ENCODE measurements at regions not wholly inside any gene's neighbourhood (a gene's known extent, or its start where the extent isn't known, plus 50 kb on each side); places are given as distances from the start of the nearest gene placed in this dataset.

- no peaks in the 10 kb centered on the region for H3K4me1 ChIP-seq (replicated peaks in 1 of 2; ENCODE audit: control insufficient read depth in 2 of 2, insufficient read depth in 2 of 2, low read length in 2 of 2)
- no peak overlapping the region for H2AFZ ChIP-seq (ENCODE audit: low read depth, low read length)
- intact Hi-C loops (cut with micrococcal nuclease) (no loop called here), in situ Hi-C loops (cut with MboI) (no loop called here)
- H3K4me3 ChIP-seq, result no peak overlapping the region
- ATAC-seq, result no peak
- H3K36me3 ChIP-seq (ENCODE audit: control insufficient read depth, insufficient read depth, low read length), result no peaks in the 10 kb centered on the region
- FAIRE-seq, result no peak
- no peaks in the 10 kb centered on the region; the same call in 1 of the 2 replicates for H4K20me1 ChIP-seq (replicated peaks; ENCODE audit: control insufficient read depth, insufficient read depth, low read length)
- WGBS (ENCODE audit: insufficient coverage, low coverage, missing lambda C conversion rate), result 1% methylated on average over 7 of the region's 7 CpGs
- H3K9ac ChIP-seq (ENCODE audit: insufficient read depth in 1 of 2, low read depth in 2 of 2, low read length in 2 of 2), result no peak overlapping the region
- BruUV-seq (replicated peaks), result no TSS peak
- H3K9me3 ChIP-seq (replicated peaks; ENCODE audit: control insufficient read depth, insufficient read depth, low read depth, low read length), result no peaks in the 10 kb centered on the region
- no peak for DNase-seq (ENCODE audit: extremely low read depth in 1 of 4, low spot score in 3 of 4)
- TF ChIP-seq HDAC3 (IDR thresholded peaks at IDR 0.05; ENCODE audit: borderline replicate concordance, partially characterized antibody), result no peak
- no peaks in the 10 kb centered on the region for H3K9me1 ChIP-seq (ENCODE audit: control insufficient read depth, insufficient read depth, low read length)
- POLR2A ChIA-PET, result no interaction called here
- peaks cover 4 to 51% of the 10 kb centered on the region in 2 experiments; a peak in 3 of 5 replicates for H3K27me3 ChIP-seq (ENCODE audit: control insufficient read depth in 2 of 2, insufficient read depth in 2 of 2, low read length in 2 of 2)
- H3K79me2 ChIP-seq (ENCODE audit: control insufficient read depth, insufficient read depth, low read length), result no peaks in the 10 kb centered on the region
- CTCF ChIA-PET (ENCODE audit: low intra/inter-chr PET ratio), result no interaction called here
- no peak overlapping the region for H3K27ac ChIP-seq (ENCODE audit: extremely low read depth, low read depth, low read length)
- no peak overlapping the region for H3K4me2 ChIP-seq (ENCODE audit: insufficient read depth, low read length)
Measured at GRCh38 chr10:117488004-117488403, 54.5 kb upstream of the EMX2 start.

- TF ChIP-seq EP300 (IDR thresholded peaks at IDR 0.05; ENCODE audit: low read length) (no peak), PCBP1 (IDR thresholded peaks at IDR 0.05; ENCODE audit: low read depth, low read length, poor library complexity, severe bottlenecking) (no peak), ZSCAN29 (IDR thresholded peaks at IDR 0.05) (no peak), MAFG (tag; conservative IDR thresholded peaks at IDR 0.05) (no peak)
- Histone ChIP-seq H3K36me3 (ENCODE audit: control insufficient read depth, insufficient read depth, low read length) (no peaks in the 10 kb centered on the region), H3K9me3 (replicated peaks; ENCODE audit: control insufficient read depth, insufficient read depth, low read depth, low read length) (no peaks in the 10 kb centered on the region), H3K79me2 (ENCODE audit: control insufficient read depth, insufficient read depth, low read length) (no peaks in the 10 kb centered on the region), H3K4me2 (ENCODE audit: insufficient read depth, low read length) (no peak overlapping the region), H3K9ac (ENCODE audit: insufficient read depth in 1 of 2, low read depth in 2 of 2, low read length in 2 of 2) (no peak overlapping the region), H3K4me3 (no peak overlapping the region), H3K4me1 (replicated peaks in 1 of 2; ENCODE audit: control insufficient read depth in 2 of 2, insufficient read depth in 2 of 2, low read length in 2 of 2) (no peaks in the 10 kb centered on the region), H3K27me3 (ENCODE audit: control insufficient read depth in 2 of 2, insufficient read depth in 2 of 2, low read length in 2 of 2) (peaks cover 4 to 44% of the 10 kb centered on the region in 2 experiments; a peak in 3 of 5 replicates), H3K9me1 (ENCODE audit: control insufficient read depth, insufficient read depth, low read length) (no peaks in the 10 kb centered on the region), H3K27ac (ENCODE audit: extremely low read depth, low read depth, low read length) (no peak overlapping the region), H4K20me1 (replicated peaks; ENCODE audit: control insufficient read depth, insufficient read depth, low read length) (no peaks in the 10 kb centered on the region; the same call in 1 of the 2 replicates), H2AFZ (ENCODE audit: low read depth, low read length) (no peak overlapping the region)
- POLR2A ChIA-PET, result no interaction called here
- WGBS (ENCODE audit: insufficient coverage, low coverage, missing lambda C conversion rate), result 0% methylated on average over 4 of the region's 4 CpGs
- CTCF ChIA-PET (ENCODE audit: low intra/inter-chr PET ratio), result no interaction called here
- BruUV-seq (replicated peaks), result no TSS peak
- ATAC-seq (no peak), FAIRE-seq (no peak), DNase-seq (ENCODE audit: extremely low read depth in 1 of 4, low spot score in 3 of 4) (no peak)
- in situ Hi-C loops (cut with MboI), result no loop called here
- intact Hi-C loops (cut with micrococcal nuclease), result no loop called here
Measured at GRCh38 chr10:117486606-117487005, 55.9 kb upstream of the EMX2 start.

Data from K562 (cell line).